ENCODE measurements at regions not wholly inside any gene's neighbourhood (a gene's known extent, or its start where the extent isn't known, plus 50 kb on each side); places are given as distances from the start of the nearest gene placed in this dataset.

DNA sequence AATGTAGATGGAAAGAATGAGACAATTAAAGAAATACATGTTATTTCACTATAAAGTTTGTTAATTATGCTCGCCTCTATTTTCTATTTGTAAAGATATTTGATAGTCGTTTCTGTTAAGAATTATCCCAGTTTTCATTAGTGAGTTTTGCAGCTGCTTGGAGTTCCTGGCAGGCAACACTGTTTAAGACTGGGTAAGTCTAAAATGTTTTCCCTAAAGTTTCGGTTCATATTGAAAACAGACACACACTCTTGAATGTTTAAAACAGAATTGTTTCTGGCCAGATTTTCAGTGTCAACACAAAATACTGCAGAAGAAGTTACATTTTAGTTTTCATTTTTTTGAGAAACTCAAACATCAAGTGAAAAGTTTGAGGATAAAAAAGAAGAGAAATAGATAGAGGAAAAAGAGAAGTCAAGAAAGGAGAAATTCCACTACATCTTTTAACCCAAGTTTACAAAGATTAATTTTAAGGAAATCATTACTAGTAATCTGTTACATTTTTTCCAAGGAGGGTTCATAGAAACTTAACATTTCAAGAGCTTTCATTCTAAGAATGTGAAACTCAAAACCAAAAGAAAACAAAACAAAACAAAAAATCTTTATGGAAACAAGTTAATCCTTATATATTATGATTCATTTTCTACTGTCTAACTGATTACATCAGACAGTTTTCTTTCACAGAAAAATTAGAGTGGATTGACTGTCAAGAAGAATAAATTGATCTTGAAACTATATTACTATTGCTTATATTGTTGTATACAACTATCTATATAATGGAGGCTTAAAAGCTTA is 305.5 kb downstream of the FAT4 start:
- ATAC-seq (ENCODE audit: insufficient read depth, low read depth) (no peak), DNase-seq (no peak)
- Histone ChIP-seq H3K36me3 (ENCODE audit: insufficient read depth, low read length) (no peaks in the 10 kb centered on the region), H3K27ac (ENCODE audit: low read length) (no peak overlapping the region), H3K9me3 (ENCODE audit: insufficient read depth, low read length, severe bottlenecking) (no peaks in the 10 kb centered on the region), H3K4me1 (ENCODE audit: insufficient read depth, low read length) (no peaks in the 10 kb centered on the region), H3K4me2 (ENCODE audit: insufficient read depth, low read length) (no peak overlapping the region), H4K20me1 (ENCODE audit: insufficient read depth, low read length) (no peaks in the 10 kb centered on the region), H3K79me2 (ENCODE audit: insufficient read depth, low read length) (no peaks in the 10 kb centered on the region), H3K27me3 (ENCODE audit: insufficient read depth, low read length, poor library complexity) (no peaks in the 10 kb centered on the region), H2AFZ (ENCODE audit: low read depth, low read length) (no peak overlapping the region), H3K4me3 (ENCODE audit: low read depth in 1 of 2, low read length in 2 of 2) (no peak overlapping the region), H3K9ac (ENCODE audit: low read depth, low read length) (no peak overlapping the region)
- TF ChIP-seq, protein P1, sequence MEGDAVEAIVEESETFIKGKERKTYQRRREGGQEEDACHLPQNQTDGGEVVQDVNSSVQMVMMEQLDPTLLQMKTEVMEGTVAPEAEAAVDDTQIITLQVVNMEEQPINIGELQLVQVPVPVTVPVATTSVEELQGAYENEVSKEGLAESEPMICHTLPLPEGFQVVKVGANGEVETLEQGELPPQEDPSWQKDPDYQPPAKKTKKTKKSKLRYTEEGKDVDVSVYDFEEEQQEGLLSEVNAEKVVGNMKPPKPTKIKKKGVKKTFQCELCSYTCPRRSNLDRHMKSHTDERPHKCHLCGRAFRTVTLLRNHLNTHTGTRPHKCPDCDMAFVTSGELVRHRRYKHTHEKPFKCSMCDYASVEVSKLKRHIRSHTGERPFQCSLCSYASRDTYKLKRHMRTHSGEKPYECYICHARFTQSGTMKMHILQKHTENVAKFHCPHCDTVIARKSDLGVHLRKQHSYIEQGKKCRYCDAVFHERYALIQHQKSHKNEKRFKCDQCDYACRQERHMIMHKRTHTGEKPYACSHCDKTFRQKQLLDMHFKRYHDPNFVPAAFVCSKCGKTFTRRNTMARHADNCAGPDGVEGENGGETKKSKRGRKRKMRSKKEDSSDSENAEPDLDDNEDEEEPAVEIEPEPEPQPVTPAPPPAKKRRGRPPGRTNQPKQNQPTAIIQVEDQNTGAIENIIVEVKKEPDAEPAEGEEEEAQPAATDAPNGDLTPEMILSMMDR (IDR thresholded peaks at IDR 0.05; ENCODE audit: borderline replicate concordance, extremely low read depth, low read length, poor library complexity, severe bottlenecking), result no peak
- no peak for TF ChIP-seq EZH2 (IDR thresholded peaks at IDR 0.05; ENCODE audit: borderline replicate concordance, low read depth, low read length, severe bottlenecking)

DNA sequence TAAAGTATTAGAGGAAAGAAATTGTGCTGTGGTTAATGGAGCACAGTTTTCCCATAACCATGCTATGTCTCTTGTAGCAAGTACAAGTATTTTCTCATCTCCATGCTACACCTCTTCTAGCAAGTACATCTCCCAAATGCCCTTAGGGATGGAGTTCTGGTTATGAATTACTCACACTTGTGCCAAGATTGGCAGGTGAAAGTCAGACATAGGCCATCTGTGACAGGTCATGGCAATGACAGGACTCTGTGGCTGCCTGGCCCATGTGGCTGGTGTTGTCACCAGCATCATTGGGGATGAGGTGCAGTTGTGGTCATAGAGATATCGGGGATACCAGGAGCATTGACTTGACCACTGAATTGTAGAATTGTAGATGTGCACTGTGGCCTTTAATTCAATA is 310.2 kb downstream of the FAT4 start:
- H3K79me2 ChIP-seq (ENCODE audit: insufficient read depth, low read length), result no peaks in the 10 kb centered on the region
- DNase-seq (no peak), ATAC-seq (ENCODE audit: insufficient read depth, low read depth) (no peak)
- H4K20me1 ChIP-seq (ENCODE audit: insufficient read depth, low read length), result no peaks in the 10 kb centered on the region
- H3K27me3 ChIP-seq (ENCODE audit: insufficient read depth, low read length, poor library complexity), result no peaks in the 10 kb centered on the region
- H3K4me1 ChIP-seq (ENCODE audit: insufficient read depth, low read length), result no peaks in the 10 kb centered on the region
- no peak overlapping the region for H3K4me2 ChIP-seq (ENCODE audit: insufficient read depth, low read length)
- no peak for TF ChIP-seq EZH2 (IDR thresholded peaks at IDR 0.05; ENCODE audit: borderline replicate concordance, low read depth, low read length, severe bottlenecking)
- no peak overlapping the region for H3K27ac ChIP-seq (ENCODE audit: low read length)
- H3K9ac ChIP-seq (ENCODE audit: low read depth, low read length), result no peak overlapping the region
- no peaks in the 10 kb centered on the region for H3K36me3 ChIP-seq (ENCODE audit: insufficient read depth, low read length)
- no peak overlapping the region for H2AFZ ChIP-seq (ENCODE audit: low read depth, low read length)
- H3K9me3 ChIP-seq (ENCODE audit: insufficient read depth, low read length, severe bottlenecking), result no peaks in the 10 kb centered on the region
- no peak overlapping the region for H3K4me3 ChIP-seq (ENCODE audit: low read depth in 1 of 2, low read length in 2 of 2)

DNA sequence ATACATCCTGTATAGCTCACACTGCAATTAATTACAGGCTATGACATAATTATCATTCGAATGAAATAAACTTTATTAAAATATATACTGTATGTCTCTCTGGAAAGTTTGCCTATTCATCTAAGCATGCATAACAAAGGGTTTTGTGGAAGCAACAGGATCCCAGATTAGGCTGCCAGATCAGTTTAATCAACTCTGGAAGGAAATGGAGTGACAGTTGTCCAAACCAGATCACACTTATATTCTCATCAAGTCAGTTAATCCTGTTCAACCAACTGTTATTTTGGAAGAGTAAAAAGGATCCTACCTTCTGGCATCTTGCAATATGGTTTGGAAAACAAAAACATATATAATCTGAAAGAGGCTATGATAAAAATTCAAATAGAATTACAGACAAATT is 312.2 kb downstream of the FAT4 start:
- Histone ChIP-seq H3K4me3 (ENCODE audit: low read depth in 1 of 2, low read length in 2 of 2) (no peak overlapping the region), H2AFZ (ENCODE audit: low read depth, low read length) (no peak overlapping the region), H3K27ac (ENCODE audit: low read length) (no peak overlapping the region), H3K4me2 (ENCODE audit: insufficient read depth, low read length) (no peak overlapping the region), H3K36me3 (ENCODE audit: insufficient read depth, low read length) (no peaks in the 10 kb centered on the region), H4K20me1 (ENCODE audit: insufficient read depth, low read length) (no peaks in the 10 kb centered on the region), H3K9ac (ENCODE audit: low read depth, low read length) (no peak overlapping the region), H3K4me1 (ENCODE audit: insufficient read depth, low read length) (no peaks in the 10 kb centered on the region), H3K79me2 (ENCODE audit: insufficient read depth, low read length) (no peaks in the 10 kb centered on the region), H3K9me3 (ENCODE audit: insufficient read depth, low read length, severe bottlenecking) (no peaks in the 10 kb centered on the region), H3K27me3 (ENCODE audit: insufficient read depth, low read length, poor library complexity) (no peaks in the 10 kb centered on the region)
- no peak for TF ChIP-seq EZH2 (IDR thresholded peaks at IDR 0.05; ENCODE audit: borderline replicate concordance, low read depth, low read length, severe bottlenecking)
- TF ChIP-seq, protein P1 (IDR thresholded peaks at IDR 0.05; ENCODE audit: borderline replicate concordance, extremely low read depth, low read length, poor library complexity, severe bottlenecking), result no peak
- ATAC-seq (ENCODE audit: insufficient read depth, low read depth) (no peak), DNase-seq (no peak)

DNA sequence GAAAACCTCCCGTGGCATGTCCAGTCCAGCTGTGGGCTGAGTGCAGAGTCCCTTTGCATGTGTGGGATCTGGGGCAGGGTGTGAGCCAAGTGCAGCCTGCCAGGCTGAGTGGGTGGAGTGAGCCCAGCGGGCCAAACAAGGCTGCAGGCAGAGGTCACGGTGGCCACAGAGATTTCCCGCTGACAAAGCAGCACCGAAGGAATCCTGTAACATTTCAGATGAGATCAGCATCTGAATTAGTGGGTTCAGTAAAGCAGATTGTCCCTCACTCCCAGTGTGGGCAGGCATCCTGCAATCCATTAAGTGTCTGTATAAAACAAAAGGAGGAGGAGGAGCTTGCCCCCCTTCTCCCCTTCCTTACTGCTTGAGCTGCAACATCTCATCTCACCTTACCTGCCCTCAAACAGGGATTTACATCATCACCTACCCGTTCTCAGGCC is 324.4 kb downstream of the FAT4 start:
- no peaks in the 10 kb centered on the region for H4K20me1 ChIP-seq (ENCODE audit: insufficient read depth, low read length)
- no peak overlapping the region for H2AFZ ChIP-seq (ENCODE audit: low read depth, low read length)
- no peaks in the 10 kb centered on the region for H3K27me3 ChIP-seq (ENCODE audit: insufficient read depth, low read length, poor library complexity)
- no peak overlapping the region for H3K4me3 ChIP-seq (ENCODE audit: low read depth in 1 of 2, low read length in 2 of 2)
- H3K9me3 ChIP-seq (ENCODE audit: insufficient read depth, low read length, severe bottlenecking), result no peaks in the 10 kb centered on the region
- no peaks in the 10 kb centered on the region for H3K36me3 ChIP-seq (ENCODE audit: insufficient read depth, low read length)
- no peaks in the 10 kb centered on the region for H3K4me1 ChIP-seq (ENCODE audit: insufficient read depth, low read length)
- no peak overlapping the region for H3K4me2 ChIP-seq (ENCODE audit: insufficient read depth, low read length)
- H3K9ac ChIP-seq (ENCODE audit: low read depth, low read length), result no peak overlapping the region
- H3K27ac ChIP-seq (ENCODE audit: low read length), result no peak overlapping the region
- no peak for DNase-seq
- H3K79me2 ChIP-seq (ENCODE audit: insufficient read depth, low read length), result no peaks in the 10 kb centered on the region
- no peak for ATAC-seq (ENCODE audit: insufficient read depth, low read depth)
- no peak for TF ChIP-seq EZH2 (IDR thresholded peaks at IDR 0.05; ENCODE audit: borderline replicate concordance, low read depth, low read length, severe bottlenecking)
- TF ChIP-seq, protein P1 (IDR thresholded peaks at IDR 0.05; ENCODE audit: borderline replicate concordance, extremely low read depth, low read length, poor library complexity, severe bottlenecking), result no peak
